HG03135 (cell line): ENCODE measurements at regions not wholly inside any gene's neighbourhood (a gene's known extent, or its start where the extent isn't known, plus 50 kb on each side); places are given as distances from the start of the nearest gene placed in this dataset.

Experiments used
- ATAC-seq: cut with Tn5 transposase; IDR thresholded peaks from one replicate; pipeline ENCODE4 v1.9.1; 2021; ENCODE audit warnings: mild to moderate bottlenecking, moderate library complexity; ENCODE audit not compliant: unreplicated experiment

GRCh38 chr13:50071379-50071778 lies 56.1 kb downstream of the KCNRG start:
- ATAC-seq, result no peak

- no peak for ATAC-seq
Measured at GRCh38 chr13:50072676-50073075, 57.4 kb downstream of the KCNRG start.

GRCh38 chr13:50073340-50073739 lies 58.1 kb downstream of the KCNRG start:
- ATAC-seq, result no peak

DNA sequence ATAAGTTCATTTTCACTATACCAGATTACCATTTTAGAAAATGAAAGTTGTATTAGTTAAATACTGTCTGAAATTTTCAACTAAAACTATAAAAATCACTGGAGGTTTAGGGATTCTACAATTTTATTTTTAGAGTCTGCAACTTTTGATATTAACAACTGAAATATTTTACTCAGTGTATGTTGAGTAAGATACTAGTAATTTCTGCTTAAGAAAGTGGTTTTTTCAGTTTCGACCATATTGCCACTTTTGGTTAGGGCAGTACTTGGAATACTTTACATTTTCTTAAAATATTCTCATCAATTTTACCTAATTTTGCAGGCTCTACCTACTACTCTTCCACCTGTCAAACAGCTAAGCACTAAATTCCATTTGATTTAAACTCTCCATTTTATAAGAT lies 59.6 kb downstream of the KCNRG start:
- ATAC-seq, result no peak

GRCh38 chr13:50075619-50076097 lies 60.4 kb downstream of the KCNRG start:
- no peak for ATAC-seq

GRCh38 chr13:50077431-50077830 lies 62.2 kb downstream of the KCNRG start:
- ATAC-seq, result no peak

GRCh38 chr13:50078231-50078894 lies 63.1 kb downstream of the KCNRG start:
- ATAC-seq, result no peak

- ATAC-seq, result no peak
Measured at GRCh38 chr13:50078895-50079654, 63.8 kb downstream of the KCNRG start.

GRCh38 chr13:50079655-50080202 lies 64.5 kb downstream of the KCNRG start:
- ATAC-seq, result no peak

DNA sequence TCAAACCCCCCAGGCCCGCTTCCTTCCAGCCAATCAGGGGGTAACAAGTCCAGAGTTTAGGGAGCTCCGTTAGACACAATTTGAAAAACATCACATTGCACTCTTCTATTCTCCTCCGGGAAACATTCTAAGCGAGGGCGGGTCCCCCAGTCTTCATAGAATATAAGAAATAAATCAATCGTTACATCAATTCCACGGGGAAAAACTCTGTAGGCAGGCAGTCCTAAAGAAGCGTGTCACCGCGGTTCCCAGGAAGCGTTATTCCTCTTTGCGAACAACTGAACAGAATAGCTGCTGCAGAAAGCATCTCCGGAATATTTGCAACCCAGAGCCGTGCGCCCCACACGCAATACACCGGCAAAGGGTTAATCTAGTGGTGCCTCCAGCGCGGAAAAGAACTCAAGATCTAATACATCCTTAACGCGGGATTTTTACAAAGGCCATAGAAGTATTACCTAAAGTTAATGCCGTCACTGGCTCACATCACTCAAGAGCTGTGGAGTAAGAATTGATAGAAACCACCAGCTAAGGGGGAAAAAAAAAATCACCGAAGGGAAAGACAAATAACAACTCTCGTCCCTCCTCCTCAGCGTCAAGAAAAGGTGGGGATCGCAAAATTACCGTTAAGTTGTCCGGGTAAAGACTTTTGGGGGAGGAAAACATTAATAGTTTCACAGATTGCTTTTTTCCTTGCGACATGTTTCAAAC lies 65.1 kb downstream of the KCNRG start:
- no peak for ATAC-seq

- ATAC-seq, result peak; percentile 6
Measured at GRCh38 chr13:50080911-50081678, 65.9 kb downstream of the KCNRG start.

DNA sequence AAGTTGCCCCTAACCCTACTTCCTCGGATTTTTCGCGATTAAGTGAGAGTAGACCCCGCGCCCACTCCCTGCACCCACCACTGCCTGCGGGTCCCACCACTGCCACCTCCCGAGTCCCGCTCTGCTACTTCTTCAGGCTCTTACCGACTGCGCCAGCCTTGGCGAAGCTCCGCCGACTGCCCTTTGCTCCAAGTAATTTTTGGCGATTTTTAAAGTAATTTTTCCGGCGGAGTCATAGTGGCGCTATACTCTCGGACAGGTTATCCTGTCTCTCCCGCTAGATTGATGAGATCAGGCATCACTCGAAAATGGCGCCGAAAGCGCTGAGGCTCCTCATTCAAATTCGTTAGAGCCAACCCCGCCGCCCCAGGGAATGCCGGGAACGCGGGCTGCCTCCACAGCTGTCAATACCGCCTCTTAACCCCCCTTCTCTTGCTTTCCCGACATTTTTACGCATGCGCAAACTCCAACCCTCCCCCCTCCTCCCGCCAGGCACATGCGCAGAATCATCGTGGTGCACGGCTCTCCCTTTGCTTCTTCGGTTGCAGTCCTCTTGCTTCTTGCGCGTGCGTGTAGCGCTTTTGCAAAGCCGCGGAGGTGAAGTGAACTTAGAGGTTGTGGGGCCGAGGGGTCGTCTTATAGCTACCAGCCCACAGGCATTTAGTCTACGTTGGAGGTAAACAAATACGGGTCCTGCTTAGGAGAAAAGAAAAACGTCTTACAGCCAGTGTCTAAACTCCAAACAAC lies 66.6 kb downstream of the KCNRG start:
- ATAC-seq, result peak; percentile 59

GRCh38 chr13:50082426-50083281 lies 67.4 kb downstream of the KCNRG start:
- peak; percentile 62 for ATAC-seq

- ATAC-seq, result no peak
Measured at GRCh38 chr13:50085063-50085462, 69.8 kb downstream of the KCNRG start.

DNA sequence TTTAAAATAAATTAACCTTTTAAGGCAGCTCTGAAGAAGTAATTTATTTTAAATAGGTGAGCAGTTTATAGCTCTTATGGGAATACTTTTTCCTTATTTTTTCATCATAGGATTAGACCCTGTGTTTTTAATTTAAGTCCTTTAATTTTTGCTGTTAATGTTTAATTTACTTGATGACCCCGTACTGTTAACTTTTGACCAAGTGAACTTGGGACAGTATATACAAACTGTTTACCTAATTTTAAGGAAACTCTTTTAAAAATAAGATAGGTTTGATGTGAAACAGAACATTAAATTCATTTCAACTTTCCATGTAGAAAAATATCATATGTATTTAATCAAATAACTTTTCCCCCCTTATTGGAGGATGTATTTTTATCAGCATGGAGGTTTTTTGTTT lies 74.4 kb downstream of the KCNRG start:
- ATAC-seq, result no peak

DNA sequence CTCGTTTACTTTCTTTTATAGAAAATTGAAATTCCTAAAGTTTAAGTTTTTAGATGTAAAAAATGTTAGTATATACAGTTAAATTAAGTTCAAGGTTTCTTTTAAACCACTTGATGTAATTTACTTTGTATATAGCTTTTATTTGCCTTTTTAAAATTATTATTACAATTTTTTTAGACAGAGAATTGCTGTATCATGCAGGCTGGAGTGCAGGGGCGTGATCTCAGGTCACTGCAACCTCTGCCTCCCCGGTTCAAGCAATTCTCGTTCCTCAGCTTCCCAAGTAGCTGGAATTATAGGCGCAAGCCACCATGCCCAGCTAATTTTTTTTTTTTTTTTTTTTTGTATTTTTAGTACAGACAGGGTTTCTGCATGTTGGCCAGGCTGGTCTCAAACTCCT lies 75.0 kb downstream of the KCNRG start:
- ATAC-seq, result no peak

GRCh38 chr13:50094615-50095293 lies 79.5 kb downstream of the KCNRG start:
- ATAC-seq, result no peak

DNA sequence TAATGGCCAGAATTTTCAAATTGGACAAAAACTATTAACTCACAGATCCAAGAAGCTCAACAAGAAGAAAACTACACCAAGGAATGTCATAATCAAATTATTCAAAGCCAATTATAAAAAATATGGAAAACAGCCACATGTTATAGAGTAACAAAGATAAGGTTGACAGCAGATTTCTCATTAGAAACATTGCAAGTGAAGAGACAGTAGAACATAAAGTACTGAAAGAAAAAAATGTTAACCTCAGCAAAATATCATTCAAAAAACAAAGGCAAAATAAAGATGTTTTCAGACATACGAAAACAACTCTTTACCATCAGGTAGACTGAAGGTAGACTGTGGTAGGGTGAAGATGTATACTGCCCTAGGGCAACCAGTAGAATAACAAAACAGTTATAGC lies 83.4 kb downstream of the KCNRG start:
- no peak for ATAC-seq

DNA sequence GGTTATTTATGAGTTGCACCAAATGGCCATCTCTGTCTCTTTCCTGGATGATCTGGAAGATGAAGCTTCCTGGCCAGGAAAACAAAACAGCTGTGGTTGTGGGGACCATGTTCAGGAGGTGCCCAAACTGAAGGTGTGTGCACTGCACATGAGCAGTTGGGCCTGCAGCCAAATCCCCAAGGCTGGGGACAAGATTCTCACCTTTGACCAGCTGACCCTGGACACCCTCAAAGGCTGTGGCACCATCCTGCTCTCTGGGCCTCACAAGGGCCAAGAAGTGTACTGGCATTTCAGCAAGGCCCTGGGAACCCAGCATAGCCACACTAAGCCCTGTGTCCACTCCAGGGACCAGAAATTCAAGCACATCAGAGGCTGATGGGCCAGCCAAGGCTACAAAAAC lies 84.2 kb downstream of the KCNRG start:
- ATAC-seq, result no peak
